ENCODE measurements at regions not wholly inside any gene's neighbourhood (a gene's known extent, or its start where the extent isn't known, plus 50 kb on each side); places are given as distances from the start of the nearest gene placed in this dataset.

DNA sequence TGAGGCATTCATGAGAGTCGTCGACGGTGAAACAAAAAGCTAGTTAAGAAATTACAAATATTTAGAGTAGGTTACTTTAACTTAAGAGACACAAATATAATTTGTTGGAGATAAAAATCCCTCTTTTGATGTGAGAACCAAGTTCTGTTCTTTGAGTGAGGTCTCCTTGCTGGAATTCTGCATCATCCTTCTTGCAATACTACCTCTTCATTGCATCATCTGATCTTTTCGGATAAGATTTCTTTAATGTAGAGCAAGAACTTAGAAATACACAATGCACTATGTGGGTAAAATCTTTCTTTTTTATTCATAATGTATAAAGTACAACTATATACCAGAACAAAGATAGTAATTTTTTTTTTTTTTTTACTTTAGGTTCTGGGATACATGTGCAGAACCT is 118.4 kb downstream of the ARL4C start:
- no peaks in the 10 kb centered on the region for H3K27me3 Mint-ChIP-seq (ENCODE audit: unreplicated experiment)
- H3K27ac Mint-ChIP-seq (ENCODE audit: unreplicated experiment) = no peak overlapping the region
- no peak for DNase-seq
- no TSS peak for BruUV-seq (replicated peaks)
- CTCF ChIA-PET = no interaction called here
- H3K36me3 Mint-ChIP-seq (ENCODE audit: insufficient read depth, unreplicated experiment) = no peaks in the 10 kb centered on the region
- intact Hi-C loops (cut with micrococcal nuclease; ENCODE audit: unreplicated experiment) = no loop called here
- no peak overlapping the region for H3K4me3 Mint-ChIP-seq (ENCODE audit: low read depth, unreplicated experiment)
- peaks cover under 1% of the 10 kb centered on the region for H3K4me1 Mint-ChIP-seq (ENCODE audit: low read depth, unreplicated experiment)
- no peaks in the 10 kb centered on the region for H3K9me3 Mint-ChIP-seq (ENCODE audit: low read depth, unreplicated experiment)
- TF ChIP-seq CTCF (IDR thresholded peaks at IDR 0.05; ENCODE audit: unreplicated experiment) = no peak

DNA sequence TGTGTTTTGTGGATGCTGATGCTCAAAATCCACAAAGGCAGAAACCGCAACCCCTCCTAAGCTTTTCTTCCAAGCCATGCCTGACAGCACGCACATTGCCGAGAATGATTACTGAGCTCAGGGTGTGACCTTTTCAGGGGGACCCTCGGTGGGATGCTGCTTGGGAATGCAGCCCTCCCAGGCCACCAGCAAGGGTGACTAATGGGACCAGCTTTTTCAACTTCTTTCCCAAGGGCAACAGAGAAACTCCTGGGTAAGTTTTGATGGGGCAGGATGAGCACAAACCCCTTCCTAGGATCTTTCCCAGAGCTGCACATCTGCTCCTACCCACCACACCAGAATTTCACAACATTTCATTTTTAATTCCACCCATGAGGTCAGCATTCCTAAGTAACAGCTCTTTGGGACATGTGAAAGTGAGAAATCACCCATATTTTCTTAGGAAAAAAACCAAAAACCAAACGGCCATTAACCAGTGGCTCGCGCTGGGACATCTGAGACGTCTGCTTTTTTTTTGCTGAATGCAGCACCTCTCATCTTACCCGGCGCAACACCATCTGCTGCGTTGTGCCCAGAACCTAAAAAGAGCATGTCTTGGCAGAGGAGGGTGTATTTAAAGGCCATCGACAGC is 119.0 kb downstream of the ARL4C start:
- H3K9me3 Mint-ChIP-seq (ENCODE audit: low read depth, unreplicated experiment) = no peaks in the 10 kb centered on the region
- no peak for DNase-seq
- no peak for TF ChIP-seq CTCF (IDR thresholded peaks at IDR 0.05; ENCODE audit: unreplicated experiment)
- H3K27me3 Mint-ChIP-seq (ENCODE audit: unreplicated experiment) = no peaks in the 10 kb centered on the region
- H3K36me3 Mint-ChIP-seq (ENCODE audit: insufficient read depth, unreplicated experiment) = no peaks in the 10 kb centered on the region
- CTCF ChIA-PET = interaction anchor here (0.8 kb wide), 1 partner anchor 15 kb away, joined by 3 read pairs; no protein-coding TSS in a partner anchor
- peaks cover 6% of the 10 kb centered on the region for H3K4me1 Mint-ChIP-seq (ENCODE audit: low read depth, unreplicated experiment)
- no TSS peak for BruUV-seq (replicated peaks)
- H3K27ac Mint-ChIP-seq (ENCODE audit: unreplicated experiment) = no peak overlapping the region
- intact Hi-C loops (cut with micrococcal nuclease; ENCODE audit: unreplicated experiment) = no loop called here
- no peak overlapping the region for H3K4me3 Mint-ChIP-seq (ENCODE audit: low read depth, unreplicated experiment)

DNA sequence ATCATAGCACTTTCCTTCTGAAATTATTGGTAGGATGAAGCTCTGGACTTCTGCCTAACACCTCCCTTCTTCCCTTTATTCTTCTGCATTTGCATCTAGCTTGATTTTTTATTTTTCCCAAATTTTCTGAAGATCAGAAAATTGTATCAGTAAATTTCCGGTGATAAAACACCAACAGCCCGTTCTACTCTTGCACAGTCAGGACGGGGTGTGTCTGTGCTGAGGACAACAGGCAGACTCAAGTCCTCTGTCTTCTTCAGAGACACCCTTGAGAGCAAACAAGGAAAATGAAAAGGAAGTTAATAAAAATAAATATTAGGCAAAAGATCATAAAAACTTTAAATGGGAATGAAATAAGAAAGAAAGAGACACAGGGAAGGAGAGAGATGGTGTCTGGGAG is 120.7 kb downstream of the ARL4C start:
- no peak overlapping the region for H3K27ac Mint-ChIP-seq (ENCODE audit: unreplicated experiment)
- H3K4me1 Mint-ChIP-seq (ENCODE audit: low read depth, unreplicated experiment) = peaks cover 17% of the 10 kb centered on the region
- H3K36me3 Mint-ChIP-seq (ENCODE audit: insufficient read depth, unreplicated experiment) = no peaks in the 10 kb centered on the region
- no peak for TF ChIP-seq CTCF (IDR thresholded peaks at IDR 0.05; ENCODE audit: unreplicated experiment)
- intact Hi-C loops (cut with micrococcal nuclease; ENCODE audit: unreplicated experiment) = no loop called here
- no peak for DNase-seq
- no peak overlapping the region for H3K4me3 Mint-ChIP-seq (ENCODE audit: low read depth, unreplicated experiment)
- no peaks in the 10 kb centered on the region for H3K9me3 Mint-ChIP-seq (ENCODE audit: low read depth, unreplicated experiment)
- no TSS peak for BruUV-seq (replicated peaks)
- CTCF ChIA-PET = no interaction called here
- no peaks in the 10 kb centered on the region for H3K27me3 Mint-ChIP-seq (ENCODE audit: unreplicated experiment)

GRCh38 chr2:234375176-234375880 is 121.6 kb downstream of the ARL4C start:
- Mint-ChIP-seq H3K9me3 (ENCODE audit: low read depth, unreplicated experiment) (no peaks in the 10 kb centered on the region), H3K27me3 (ENCODE audit: unreplicated experiment) (no peaks in the 10 kb centered on the region), H3K4me1 (ENCODE audit: low read depth, unreplicated experiment) (peaks cover 17% of the 10 kb centered on the region), H3K4me3 (ENCODE audit: low read depth, unreplicated experiment) (no peak overlapping the region), H3K27ac (ENCODE audit: unreplicated experiment) (no peak overlapping the region), H3K36me3 (ENCODE audit: insufficient read depth, unreplicated experiment) (no peaks in the 10 kb centered on the region)
- intact Hi-C loops (cut with micrococcal nuclease; ENCODE audit: unreplicated experiment) = no loop called here
- no peak for DNase-seq
- CTCF ChIA-PET = no interaction called here
- BruUV-seq (replicated peaks) = no TSS peak
- no peak for TF ChIP-seq CTCF (IDR thresholded peaks at IDR 0.05; ENCODE audit: unreplicated experiment)

Data from Calu3 (cell line).